WERI-Rb-1 (cell line): ENCODE measurements at regions not wholly inside any gene's neighbourhood (a gene's known extent, or its start where the extent isn't known, plus 50 kb on each side); places are given as distances from the start of the nearest gene placed in this dataset.

ENCODE experiments used
- DNase-seq: peaks from one replicate; pipeline ENCODE4 v3.0.0-alpha.2; 2020
- H3K27ac ChIP-seq: fragments of 250-450 bp; sonication (Bioruptor Pico); 2 replicates; pipeline ENCODE4 v1.5.1; 2020; ENCODE audit warnings: mild to moderate bottlenecking, moderate library complexity
- H3K27me3 ChIP-seq: fragments of 250-450 bp; sonication (Bioruptor Pico); 2 replicates; pipeline ENCODE4 v1.5.1; 2021; ENCODE audit warnings: mild to moderate bottlenecking, low read depth, moderate library complexity; ENCODE audit not compliant: insufficient read depth, severe bottlenecking
- H3K36me3 ChIP-seq: fragments of 250-450 bp; sonication (Bioruptor Pico); 2 replicates; pipeline ENCODE4 v1.5.1; 2020; ENCODE audit warnings: mild to moderate bottlenecking, moderate library complexity
- H3K4me3 ChIP-seq: 2 replicates; pipeline ENCODE4 v1.5.1; 2011; ENCODE audit warnings: low read depth, mild to moderate bottlenecking, control low read depth, low read length
- H3K9me3 ChIP-seq: fragments of 250-450 bp; sonication (Bioruptor Pico); 2 replicates; pipeline ENCODE4 v1.5.1; 2021; ENCODE audit warnings: mild to moderate bottlenecking, moderate library complexity; ENCODE audit not compliant: severe bottlenecking
- TF ChIP-seq, protein P1 (sequence below): IDR thresholded peaks from 2 replicates; pipeline ENCODE4 v1.5.1; 2011; ENCODE audit warnings: low read depth, mild to moderate bottlenecking, control low read depth, inconsistent platforms, low read length

DNA sequence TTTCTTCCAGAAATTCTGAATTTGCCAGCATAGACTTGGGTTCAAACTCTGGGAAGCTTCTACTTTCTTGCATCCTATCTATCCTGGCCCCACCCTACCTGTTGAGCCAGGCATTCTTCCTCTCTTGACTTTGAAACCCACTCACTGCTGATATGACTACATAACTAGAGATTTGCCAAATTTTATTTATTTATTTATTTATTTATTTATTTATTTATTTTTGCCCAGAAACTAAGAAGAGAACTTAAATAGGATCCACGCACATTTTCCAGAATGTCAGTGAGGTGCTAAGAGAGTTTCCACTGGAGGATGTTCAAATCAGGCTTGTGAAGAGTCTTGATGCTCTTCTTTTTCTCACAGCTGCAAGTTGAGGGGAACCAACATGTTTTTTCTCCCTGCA, 487.8 kb upstream of the PODXL start:
- Histone ChIP-seq H3K27ac (no peak overlapping the region), H3K9me3 (no peaks in the 10 kb centered on the region)
- TF ChIP-seq, protein P1, sequence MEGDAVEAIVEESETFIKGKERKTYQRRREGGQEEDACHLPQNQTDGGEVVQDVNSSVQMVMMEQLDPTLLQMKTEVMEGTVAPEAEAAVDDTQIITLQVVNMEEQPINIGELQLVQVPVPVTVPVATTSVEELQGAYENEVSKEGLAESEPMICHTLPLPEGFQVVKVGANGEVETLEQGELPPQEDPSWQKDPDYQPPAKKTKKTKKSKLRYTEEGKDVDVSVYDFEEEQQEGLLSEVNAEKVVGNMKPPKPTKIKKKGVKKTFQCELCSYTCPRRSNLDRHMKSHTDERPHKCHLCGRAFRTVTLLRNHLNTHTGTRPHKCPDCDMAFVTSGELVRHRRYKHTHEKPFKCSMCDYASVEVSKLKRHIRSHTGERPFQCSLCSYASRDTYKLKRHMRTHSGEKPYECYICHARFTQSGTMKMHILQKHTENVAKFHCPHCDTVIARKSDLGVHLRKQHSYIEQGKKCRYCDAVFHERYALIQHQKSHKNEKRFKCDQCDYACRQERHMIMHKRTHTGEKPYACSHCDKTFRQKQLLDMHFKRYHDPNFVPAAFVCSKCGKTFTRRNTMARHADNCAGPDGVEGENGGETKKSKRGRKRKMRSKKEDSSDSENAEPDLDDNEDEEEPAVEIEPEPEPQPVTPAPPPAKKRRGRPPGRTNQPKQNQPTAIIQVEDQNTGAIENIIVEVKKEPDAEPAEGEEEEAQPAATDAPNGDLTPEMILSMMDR, result no peak

DNA sequence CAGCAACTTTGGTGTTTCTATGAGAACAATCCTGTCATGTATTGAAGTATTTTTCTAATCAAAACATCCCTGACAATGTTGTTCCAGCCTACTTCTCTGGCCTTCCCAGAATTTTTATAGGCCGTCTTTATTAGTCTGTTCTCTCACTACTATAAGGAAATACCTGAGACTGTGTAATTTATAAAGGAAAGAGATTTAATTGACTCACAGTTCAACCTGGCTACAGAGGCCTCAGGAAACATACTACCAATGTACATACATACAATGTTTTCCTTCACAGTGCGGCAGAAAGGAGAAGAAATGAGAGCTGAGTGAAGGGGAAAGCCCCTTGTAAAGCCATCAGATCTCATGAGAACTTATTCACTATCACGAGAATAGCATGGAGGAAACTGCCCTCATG, 484.7 kb upstream of the PODXL start:
- TF ChIP-seq, protein P1, result no peak
- no peak for DNase-seq
- H3K4me3 ChIP-seq, result no peak overlapping the region

More for the DNA sequence above, 487.8 kb upstream of the PODXL start:
- H3K36me3 ChIP-seq, result no peaks in the 10 kb centered on the region
- DNase-seq, result no peak
- H3K4me3 ChIP-seq, result no peak overlapping the region
- H3K27me3 ChIP-seq, result no peaks in the 10 kb centered on the region

DNA sequence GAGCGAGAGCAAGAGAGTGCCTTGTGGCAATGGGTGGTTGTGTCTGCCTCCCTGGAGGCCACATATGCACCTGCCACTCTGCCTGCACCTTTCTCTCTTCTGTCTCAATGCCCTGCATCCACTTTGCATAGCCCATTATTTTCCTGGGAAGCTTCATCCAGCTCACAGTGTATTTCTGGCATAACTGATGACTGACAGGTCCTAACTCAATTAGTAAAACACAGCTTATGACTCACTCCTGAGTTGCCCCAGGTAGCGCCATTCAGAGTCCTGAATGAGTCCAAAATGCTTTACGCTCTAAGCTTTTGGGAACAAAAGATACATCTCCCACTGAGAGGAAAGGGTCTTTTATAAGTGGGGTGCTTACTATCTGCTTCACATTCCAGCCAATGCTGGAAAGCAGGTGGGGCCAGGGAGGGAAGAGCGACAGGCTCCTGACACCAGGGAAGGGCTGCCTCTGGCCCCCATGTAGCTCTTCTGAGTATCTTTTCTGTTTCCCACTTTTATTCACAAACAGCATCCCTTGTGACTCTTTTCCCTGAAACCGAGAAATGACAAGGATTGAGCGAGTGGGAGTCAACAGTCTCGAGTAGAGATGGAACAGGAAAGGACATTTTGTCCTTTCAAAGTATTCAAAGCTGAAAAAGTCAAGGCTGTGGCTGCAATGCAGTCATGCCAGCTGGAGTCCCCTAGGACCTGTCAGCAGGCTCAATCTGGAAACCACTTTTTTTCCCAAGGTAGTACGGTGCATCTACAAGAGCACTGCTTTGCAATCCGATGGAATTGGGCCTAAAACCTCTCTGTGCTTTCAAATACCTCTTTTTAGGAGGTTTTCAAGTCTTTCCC, 479.3 kb upstream of the PODXL start:
- no peak for DNase-seq
- no peak overlapping the region for H3K4me3 ChIP-seq
- H3K27me3 ChIP-seq, result no peaks in the 10 kb centered on the region
- no peak overlapping the region for H3K27ac ChIP-seq
- H3K36me3 ChIP-seq, result no peaks in the 10 kb centered on the region
- H3K9me3 ChIP-seq, result no peaks in the 10 kb centered on the region
- TF ChIP-seq, protein P1, result no peak

More for the DNA sequence above, 484.7 kb upstream of the PODXL start:
- no peak overlapping the region for H3K27ac ChIP-seq
- H3K27me3 ChIP-seq, result no peaks in the 10 kb centered on the region
- H3K9me3 ChIP-seq, result no peaks in the 10 kb centered on the region
- no peaks in the 10 kb centered on the region for H3K36me3 ChIP-seq

DNA sequence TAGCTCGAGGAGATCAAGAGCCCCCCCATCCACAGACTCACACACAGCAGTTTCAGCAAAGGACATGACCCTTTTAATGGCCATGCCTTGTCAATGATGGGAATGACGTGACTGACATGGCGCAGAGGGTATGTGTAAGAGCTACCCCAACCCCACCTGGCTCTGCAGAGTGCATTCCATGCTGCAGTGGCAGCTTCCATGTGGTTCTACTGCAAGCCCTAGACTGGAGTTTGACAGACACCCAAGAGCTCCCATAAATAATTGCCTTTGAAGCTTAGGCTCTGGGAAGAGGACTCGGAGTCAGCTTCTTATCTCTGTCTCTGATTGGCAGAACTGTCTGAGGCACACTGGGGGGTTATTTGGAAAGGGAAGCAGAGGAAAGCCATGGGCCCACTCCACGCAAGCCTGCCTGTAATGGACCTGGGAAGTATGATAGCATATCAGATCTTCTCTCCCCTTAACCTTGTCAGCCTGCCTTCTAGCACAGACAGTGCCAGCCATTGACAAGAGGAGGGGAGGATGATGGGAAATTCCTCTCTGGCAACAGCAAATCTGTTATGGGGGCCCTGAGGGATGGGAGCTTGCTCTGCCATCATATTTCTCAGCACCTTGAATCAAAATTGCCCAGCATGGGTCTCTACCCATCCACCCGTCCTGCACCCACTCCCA, 478.5 kb upstream of the PODXL start:
- TF ChIP-seq, protein P1, result no peak
- no peak for DNase-seq
- no peak overlapping the region for H3K4me3 ChIP-seq
- H3K27me3 ChIP-seq, result no peaks in the 10 kb centered on the region
- H3K36me3 ChIP-seq, result no peaks in the 10 kb centered on the region
- H3K27ac ChIP-seq, result no peak overlapping the region
- H3K9me3 ChIP-seq, result no peaks in the 10 kb centered on the region

DNA sequence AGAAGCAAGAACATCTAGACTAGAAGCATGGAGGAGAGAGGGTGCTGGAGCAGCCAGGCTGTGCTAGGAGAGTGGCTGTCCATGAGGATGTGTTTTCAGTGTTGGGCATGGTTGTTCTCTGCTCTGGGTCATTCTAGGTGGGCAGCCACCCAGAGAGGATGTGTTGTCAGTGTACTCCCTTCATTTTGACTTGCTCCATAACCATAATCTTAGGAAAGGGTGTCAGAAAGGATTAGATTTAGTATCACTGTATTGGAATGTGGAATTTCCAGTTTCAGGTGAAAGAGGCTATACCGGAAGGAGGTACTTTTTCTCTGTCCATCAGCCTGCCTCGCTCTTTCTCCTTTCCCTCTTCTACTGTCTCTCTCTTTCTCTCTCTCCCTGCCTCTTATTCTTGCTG, 474.5 kb upstream of the PODXL start:
- DNase-seq, result no peak
- no peaks in the 10 kb centered on the region for H3K9me3 ChIP-seq

More for the DNA sequence above, 474.5 kb upstream of the PODXL start:
- Histone ChIP-seq H3K27ac (no peak overlapping the region), H3K27me3 (no peaks in the 10 kb centered on the region), H3K36me3 (no peaks in the 10 kb centered on the region), H3K4me3 (no peak overlapping the region)
- TF ChIP-seq, protein P1, result no peak
